GM12878 (cell line): ENCODE measurements at regions not wholly inside any gene's neighbourhood (a gene's known extent, or its start where the extent isn't known, plus 50 kb on each side); places are given as distances from the start of the nearest gene placed in this dataset.

ENCODE experiments used
- ATAC-seq: fragments of 200-7000 bp; cut with Tn5 transposase; 3 replicates; pipeline ENCODE4 v1.9.1; 2020; ENCODE audit warnings: mild to moderate bottlenecking, moderate library complexity
- BruUV-seq: library from RNA; stranded (reverse); fragments of 400-500 nt; replicated peaks from 2 replicates; lab custom pipeline; 2021; lab: Mats Ljungman, UMichigan
- CTCF ChIA-PET: fragments of 300-600 bp; sonication (Branson Sonifier 250); formaldehyde crosslinking; extraction: SDS; loops from one replicate; lab custom pipeline; 2021; ENCODE audit warnings: inconsistent platforms; lab: Yijun Ruan, JAX
- POLR2A ChIA-PET: fragments of 350-600 bp; formaldehyde crosslinking; extraction: SDS; loops from one replicate; lab custom pipeline; 2021; ENCODE audit warnings: inconsistent platforms; lab: Charles Lee
- RAD21 ChIA-PET: fragments of 300-600 bp; sonication (Branson Sonifier 250); formaldehyde crosslinking; loops from one replicate; lab custom pipeline; 2023; ENCODE audit warnings: antibody characterized with exemption; ENCODE audit not compliant: unreplicated experiment; lab: Charles Lee
- SMC1A ChIA-PET: fragments of 300-600 bp; sonication (Branson Sonifier 250); formaldehyde crosslinking; loops from one replicate; lab custom pipeline; 2023; ENCODE audit not compliant: unreplicated experiment, uncharacterized antibody; lab: Charles Lee
- DNase-seq: peaks from one replicate; pipeline ENCODE4 v3.0.0-alpha.2; 2011; ENCODE audit warnings: low read depth, low spot score
- FAIRE-seq: peaks from 3 replicates; lab custom pipeline; 2011; peaks lifted over from hg19 to GRCh38; lab: Jason Lieb, UNC
- H2AFZ ChIP-seq: 2 replicates; pipeline ENCODE4 v1.6.0; 2011; ENCODE audit warnings: low read depth, low read length, control low read depth; ENCODE audit not compliant: control insufficient read depth
- H3K27ac ChIP-seq: 2 replicates; pipeline ENCODE4 v1.5.1; 2011; ENCODE audit warnings: control low read depth; ENCODE audit not compliant: control insufficient read depth, insufficient read depth
- H3K27me3 ChIP-seq, 2 experiments: replicated peaks in 1 of 2; 2 replicates each; pipeline versions ENCODE4 v1.6.0 to v1.6.1; 2011; ENCODE audit warnings: low read length in 1 of 2; ENCODE audit not compliant: control insufficient read depth in 2 of 2, insufficient read depth in 2 of 2
- H3K36me3 ChIP-seq, 2 experiments: 2 replicates each; pipeline ENCODE4 v1.5.1; 2011; ENCODE audit warnings: low read length in 1 of 2; ENCODE audit not compliant: control insufficient read depth in 2 of 2, insufficient read depth in 2 of 2
- H3K4me1 ChIP-seq: 2 replicates; pipeline ENCODE4 v1.6.1; 2011; ENCODE audit warnings: mild to moderate bottlenecking, low read length, moderate library complexity, mixed read lengths; ENCODE audit not compliant: control insufficient read depth, insufficient read depth
- H3K4me2 ChIP-seq: 2 replicates; pipeline ENCODE4 v1.6.0; 2011; ENCODE audit warnings: control low read depth; ENCODE audit not compliant: control insufficient read depth, insufficient read depth
- H3K4me3 ChIP-seq: fragments of 200-600 bp; sonication (generic); 2 replicates; pipeline ENCODE4 v1.5.1; 2016
- H3K79me2 ChIP-seq: 2 replicates; pipeline ENCODE4 v1.6.0; 2011; ENCODE audit warnings: low read length; ENCODE audit not compliant: control insufficient read depth, insufficient read depth
- H3K9ac ChIP-seq: 2 replicates; pipeline ENCODE4 v1.8.0; 2011; ENCODE audit warnings: low read length, control low read depth, mixed read lengths; ENCODE audit not compliant: control insufficient read depth, insufficient read depth
- H3K9me3 ChIP-seq: replicated peaks from 3 replicates; pipeline ENCODE4 v1.5.1; 2011; ENCODE audit warnings: mild to moderate bottlenecking, low read length; ENCODE audit not compliant: control insufficient read depth, insufficient read depth
- H4K20me1 ChIP-seq: 2 replicates; pipeline ENCODE4 v1.6.0; 2011; ENCODE audit not compliant: control insufficient read depth, insufficient read depth
- CBFB ChIP-seq: IDR thresholded peaks from 2 replicates; pipeline ENCODE4 v1.6.1; 2016; ENCODE audit warnings: antibody characterized with exemption, low read depth
- CHD2 ChIP-seq: IDR thresholded peaks from 2 replicates; pipeline ENCODE4 v1.6.1; 2011; ENCODE audit warnings: low read depth, low read length, improper control_type of control experiment, borderline replicate concordance
- CREM ChIP-seq: IDR thresholded peaks from 2 replicates; pipeline ENCODE4 v1.6.1; 2014; ENCODE audit warnings: antibody characterized with exemption, low read depth
- MTA2 ChIP-seq: fragments of 450-650 bp; IDR thresholded peaks from 2 replicates; pipeline ENCODE4 v1.6.1; 2016; ENCODE audit warnings: low read depth, mild to moderate bottlenecking, moderate library complexity
- NBN ChIP-seq: fragments of 450-650 bp; IDR thresholded peaks from 2 replicates; pipeline ENCODE4 v1.6.1; 2016
- PML ChIP-seq: IDR thresholded peaks from 2 replicates; pipeline ENCODE4 v1.6.1; 2012; ENCODE audit warnings: low read length, inconsistent platforms
- POLR2AphosphoS2 ChIP-seq: IDR thresholded peaks from 2 replicates; pipeline ENCODE4 v1.6.1; 2011; ENCODE audit warnings: low read depth, mild to moderate bottlenecking, low read length, improper control_type of control experiment, moderate library complexity
- RB1 ChIP-seq: fragments of 450-650 bp; formaldehyde crosslinking; IDR thresholded peaks from 2 replicates; pipeline ENCODE4 v1.6.1; 2017; ENCODE audit warnings: mild to moderate bottlenecking, borderline replicate concordance
- SREBF2 ChIP-seq: IDR thresholded peaks from 2 replicates; pipeline ENCODE4 v1.6.1; 2012; ENCODE audit warnings: mild to moderate bottlenecking, low read length
- ZSCAN29 ChIP-seq: fragments of 450-650 bp; IDR thresholded peaks from 2 replicates; pipeline ENCODE4 v1.6.1; 2017; ENCODE audit warnings: mild to moderate bottlenecking, moderate library complexity
- WGBS: methylation state at CpG from one replicate; pipeline ENCODE4 v1.1.6; 2016; ENCODE audit warnings: low lambda C conversion rate; ENCODE audit not compliant: insufficient replicate concordance, insufficient coverage; ENCODE audit errors: missing lambda C conversion rate; 5-methylcytosine and 5-hydroxymethylcytosine counted together
- in situ Hi-C: fragments of 300-500 bp; cut with MboI; formaldehyde crosslinking; loops from 9 replicates; pipeline ENCODE4 v1.14.3; 2018; ENCODE audit warnings: mixed read lengths
- intact Hi-C: fragments of 100-400 bp; cut with micrococcal nuclease; formaldehyde crosslinking; loops from one replicate; pipeline ENCODE4 v1.14.2; 2022; ENCODE audit not compliant: unreplicated experiment
- TF ChIP-seq, protein P1 (sequence below): fragments of 450-650 bp; IDR thresholded peaks from 2 replicates; pipeline ENCODE4 v1.6.1; 2017; ENCODE audit warnings: mild to moderate bottlenecking, moderate library complexity

DNA sequence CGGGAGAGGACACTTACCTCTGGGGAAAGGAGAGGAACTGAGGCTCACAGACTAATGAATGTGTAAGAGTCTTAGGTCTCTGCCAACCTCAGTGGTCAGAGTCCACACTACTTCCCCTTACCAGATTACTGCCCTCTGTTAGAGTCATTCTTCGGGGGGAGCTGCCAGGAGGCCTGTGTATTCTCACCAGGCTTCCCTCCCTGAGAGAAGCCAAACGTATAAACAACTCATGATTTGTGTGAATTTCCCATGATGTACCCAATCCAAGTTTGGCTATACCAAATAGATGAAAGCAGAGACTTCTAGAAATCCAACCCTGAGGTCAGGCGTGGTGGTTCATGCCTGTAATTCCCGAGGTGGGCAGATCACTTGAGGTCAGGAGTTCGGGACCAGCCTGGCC is 77.1 kb downstream of the SLC2A10 start:
- BruUV-seq, result no TSS peak
- ChIA-PET RAD21 (no interaction called here), SMC1A (no interaction called here), POLR2A (no interaction called here), CTCF (no interaction called here)
- 29% methylated on average over 6 of the region's 6 CpGs for WGBS
- Histone ChIP-seq H3K4me2 (no peak overlapping the region), H3K9me3 (no peaks in the 10 kb centered on the region; the same call in 2 of the 3 replicates), H4K20me1 (no peaks in the 10 kb centered on the region), H2AFZ (no peak overlapping the region), H3K4me3 (no peak overlapping the region), H3K27me3 (no peaks in the 10 kb centered on the region), H3K4me1 (no peaks in the 10 kb centered on the region), H3K79me2 (no peaks in the 10 kb centered on the region), H3K27ac (no peak overlapping the region), H3K36me3 (no peaks in the 10 kb centered on the region), H3K9ac (no peak overlapping the region)
- FAIRE-seq (no peak), ATAC-seq (no peak), DNase-seq (no peak)
- no peak for TF ChIP-seq CHD2
- TF ChIP-seq NBN, result no peak
- TF ChIP-seq CBFB, result no peak
- TF ChIP-seq, protein P1, sequence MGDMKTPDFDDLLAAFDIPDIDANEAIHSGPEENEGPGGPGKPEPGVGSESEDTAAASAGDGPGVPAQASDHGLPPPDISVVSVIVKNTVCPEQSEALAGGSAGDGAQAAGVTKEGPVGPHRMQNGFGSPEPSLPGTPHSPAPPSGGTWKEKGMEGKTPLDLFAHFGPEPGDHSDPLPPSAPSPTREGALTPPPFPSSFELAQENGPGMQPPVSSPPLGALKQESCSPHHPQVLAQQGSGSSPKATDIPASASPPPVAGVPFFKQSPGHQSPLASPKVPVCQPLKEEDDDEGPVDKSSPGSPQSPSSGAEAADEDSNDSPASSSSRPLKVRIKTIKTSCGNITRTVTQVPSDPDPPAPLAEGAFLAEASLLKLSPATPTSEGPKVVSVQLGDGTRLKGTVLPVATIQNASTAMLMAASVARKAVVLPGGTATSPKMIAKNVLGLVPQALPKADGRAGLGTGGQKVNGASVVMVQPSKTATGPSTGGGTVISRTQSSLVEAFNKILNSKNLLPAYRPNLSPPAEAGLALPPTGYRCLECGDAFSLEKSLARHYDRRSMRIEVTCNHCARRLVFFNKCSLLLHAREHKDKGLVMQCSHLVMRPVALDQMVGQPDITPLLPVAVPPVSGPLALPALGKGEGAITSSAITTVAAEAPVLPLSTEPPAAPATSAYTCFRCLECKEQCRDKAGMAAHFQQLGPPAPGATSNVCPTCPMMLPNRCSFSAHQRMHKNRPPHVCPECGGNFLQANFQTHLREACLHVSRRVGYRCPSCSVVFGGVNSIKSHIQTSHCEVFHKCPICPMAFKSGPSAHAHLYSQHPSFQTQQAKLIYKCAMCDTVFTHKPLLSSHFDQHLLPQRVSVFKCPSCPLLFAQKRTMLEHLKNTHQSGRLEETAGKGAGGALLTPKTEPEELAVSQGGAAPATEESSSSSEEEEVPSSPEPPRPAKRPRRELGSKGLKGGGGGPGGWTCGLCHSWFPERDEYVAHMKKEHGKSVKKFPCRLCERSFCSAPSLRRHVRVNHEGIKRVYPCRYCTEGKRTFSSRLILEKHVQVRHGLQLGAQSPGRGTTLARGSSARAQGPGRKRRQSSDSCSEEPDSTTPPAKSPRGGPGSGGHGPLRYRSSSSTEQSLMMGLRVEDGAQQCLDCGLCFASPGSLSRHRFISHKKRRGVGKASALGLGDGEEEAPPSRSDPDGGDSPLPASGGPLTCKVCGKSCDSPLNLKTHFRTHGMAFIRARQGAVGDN, result no peak
- no peak for TF ChIP-seq SREBF2
- TF ChIP-seq CREM, result no peak
- TF ChIP-seq POLR2AphosphoS2, result no peak
- no peak for TF ChIP-seq RB1
- TF ChIP-seq PML, result no peak
- TF ChIP-seq ZSCAN29, result no peak
- no peak for TF ChIP-seq MTA2
- in situ Hi-C loops, result no loop called here
- intact Hi-C loops, result no loop called here
